K562 (cell line): ENCODE measurements at regions not wholly inside any gene's neighbourhood (a gene's known extent, or its start where the extent isn't known, plus 50 kb on each side); places are given as distances from the start of the nearest gene placed in this dataset.

Experiments
- ATAC-seq: fragments of 200-7000 bp; cut with Tn5 transposase; 3 replicates; pipeline ENCODE4 v1.9.1; 2020; ENCODE audit warnings: moderate library complexity
- BruUV-seq: library from RNA; stranded (reverse); fragments of 400-500 nt; replicated peaks from 2 replicates; lab custom pipeline; 2021; lab: Mats Ljungman, UMichigan
- CTCF ChIA-PET: fragments of 300-600 bp; formaldehyde crosslinking; extraction: SDS; loops from one replicate; lab custom pipeline; 2021; ENCODE audit warnings: low intra/inter-chr PET ratio; lab: Yijun Ruan, JAX
- POLR2A ChIA-PET: fragments of 300-600, 350-650 bp; sonication (Branson Sonifier 250); formaldehyde crosslinking; extraction: SDS; loops from one replicate; lab custom pipeline; 2021; ENCODE audit warnings: antibody characterized with exemption, inconsistent platforms; lab: Yijun Ruan, JAX
- DNase-seq, 4 experiments: peaks; one replicate each; pipeline versions ENCODE4 v3.0.0 to v3.0.0-alpha.2; 2011 to 2018; ENCODE audit warnings: low spot score in 3 of 4, mixed read lengths in 3 of 4; ENCODE audit errors: extremely low read depth in 1 of 4
- FAIRE-seq: peaks from 2 replicates; lab custom pipeline; 2011; peaks lifted over from hg19 to GRCh38; lab: Jason Lieb, UNC
- H2AFZ ChIP-seq: 2 replicates; pipeline ENCODE4 v1.6.0; 2011; ENCODE audit warnings: low read depth, low read length, control low read depth, inconsistent platforms
- H3K27ac ChIP-seq: fragments of 200-600 bp; 3 replicates; pipeline ENCODE4 v1.8.0; 2011; ENCODE audit warnings: low read depth, mild to moderate bottlenecking, control low read depth, inconsistent platforms, low read length, moderate library complexity, mixed read lengths; ENCODE audit errors: extremely low read depth
- H3K27me3 ChIP-seq, 2 experiments: fragments of 300-600 bp in 1 of 2; 2 replicates in 1 of 2; 3 replicates in 1 of 2; pipeline versions ENCODE4 v1.6.0 to v1.8.0; 2011; ENCODE audit warnings: inconsistent platforms in 2 of 2, low read length in 2 of 2, mild to moderate bottlenecking in 1 of 2, mixed read lengths in 1 of 2, moderate library complexity in 1 of 2; ENCODE audit not compliant: control insufficient read depth in 2 of 2, insufficient read depth in 2 of 2
- H3K36me3 ChIP-seq: fragments of 300-600 bp; 3 replicates; pipeline ENCODE4 v1.8.0; 2011; ENCODE audit warnings: mild to moderate bottlenecking, low read length, inconsistent platforms; ENCODE audit not compliant: control insufficient read depth, insufficient read depth
- H3K4me1 ChIP-seq, 2 experiments: fragments of 200-600 bp in 1 of 2; replicated peaks in 1 of 2; 2 replicates in 1 of 2; 3 replicates in 1 of 2; pipeline versions ENCODE4 v1.5.1 to v1.8.0; 2011; ENCODE audit warnings: inconsistent platforms in 2 of 2, low read length in 2 of 2, mild to moderate bottlenecking in 1 of 2, mixed read lengths in 1 of 2, moderate library complexity in 1 of 2; ENCODE audit not compliant: control insufficient read depth in 2 of 2, insufficient read depth in 2 of 2
- H3K4me2 ChIP-seq: 2 replicates; pipeline ENCODE4 v1.6.1; 2011; ENCODE audit warnings: low read length, control low read depth, inconsistent platforms, mixed read lengths; ENCODE audit not compliant: insufficient read depth
- H3K4me3 ChIP-seq: fragments of 200-600 bp; sonication (generic), shearing (Covaris generic); 2 replicates; pipeline ENCODE4 v1.5.1; 2016; ENCODE audit warnings: control low read depth, inconsistent platforms
- H3K79me2 ChIP-seq: fragments of 200-600 bp; 3 replicates; pipeline ENCODE4 v1.8.0; 2011; ENCODE audit warnings: low read length, inconsistent platforms; ENCODE audit not compliant: control insufficient read depth, insufficient read depth
- H3K9ac ChIP-seq, 2 experiments: 2 replicates each; pipeline versions ENCODE4 v1.6.0 to v1.6.1; 2011; ENCODE audit warnings: low read depth in 2 of 2, low read length in 2 of 2, control low read depth in 1 of 2, inconsistent platforms in 1 of 2, mild to moderate bottlenecking in 1 of 2, mixed read lengths in 1 of 2; ENCODE audit not compliant: insufficient read depth in 1 of 2
- H3K9me1 ChIP-seq: one replicate; pipeline ENCODE4 v1.6.0; 2011; ENCODE audit warnings: inconsistent platforms, mild to moderate bottlenecking, low read length, moderate library complexity; ENCODE audit not compliant: control insufficient read depth, insufficient read depth
- H3K9me3 ChIP-seq: replicated peaks from 2 replicates; pipeline ENCODE4 v1.5.1; 2011; ENCODE audit warnings: low read depth, low read length, inconsistent platforms; ENCODE audit not compliant: control insufficient read depth, insufficient read depth
- H4K20me1 ChIP-seq: replicated peaks from 2 replicates; pipeline ENCODE4 v1.6.1; 2011; ENCODE audit warnings: low read length, inconsistent platforms, mixed read lengths; ENCODE audit not compliant: control insufficient read depth, insufficient read depth
- FOXA1 ChIP-seq: fragments of 450-650 bp; IDR thresholded peaks from 2 replicates; pipeline ENCODE4 v1.6.1; 2016; ENCODE audit warnings: mild to moderate bottlenecking, borderline replicate concordance
- GTF2F1 ChIP-seq: IDR thresholded peaks from 2 replicates; pipeline ENCODE4 v1.6.1; 2011; ENCODE audit warnings: low read depth, low read length, improper control_type of control experiment
- PHF21A ChIP-seq: fragments of 450-650 bp; IDR thresholded peaks from 2 replicates; pipeline ENCODE4 v1.6.1; 2017; ENCODE audit warnings: low read depth, borderline replicate concordance
- POLR3G ChIP-seq: IDR thresholded peaks from 2 replicates; pipeline ENCODE4 v1.6.1; 2011; ENCODE audit not compliant: insufficient read length, insufficient replicate concordance; ENCODE audit errors: extremely low read depth
- TAF1 ChIP-seq: IDR thresholded peaks from 2 replicates; pipeline ENCODE4 v1.6.1; 2011; ENCODE audit warnings: mild to moderate bottlenecking, low read length, moderate library complexity; ENCODE audit not compliant: insufficient read depth, control insufficient read depth, severe bottlenecking; ENCODE audit errors: extremely low read depth
- ZBTB17 ChIP-seq: fragments of 450-650 bp; formaldehyde crosslinking; IDR thresholded peaks from 2 replicates; pipeline ENCODE4 v1.4.0; 2020; ENCODE audit warnings: mild to moderate bottlenecking
- ZNF316 ChIP-seq: fragments of 450-650 bp; IDR thresholded peaks from 2 replicates; pipeline ENCODE4 v1.6.1; 2016
- ZNF445 ChIP-seq: fragments of 250-450 bp; sonication (Bioruptor Pico); IDR thresholded peaks from 2 replicates; pipeline ENCODE4 v1.4.0; 2020; ENCODE audit warnings: low read depth, mild to moderate bottlenecking, moderate library complexity
- WGBS: fragments of 100-300 bp; shearing (Covaris generic); methylation state at CpG from one replicate; pipeline ENCODE4 v1.1.6; 2016; ENCODE audit warnings: low coverage, mixed read lengths; ENCODE audit not compliant: insufficient coverage; ENCODE audit errors: missing lambda C conversion rate; 5-methylcytosine and 5-hydroxymethylcytosine counted together
- in situ Hi-C: fragments of 300-500 bp; cut with MboI; formaldehyde crosslinking; loops from 4 replicates; pipeline ENCODE4 v1.15.0; 2018; ENCODE audit warnings: inconsistent platforms, mixed read lengths
- intact Hi-C: fragments of 100-400 bp; cut with micrococcal nuclease; formaldehyde crosslinking; loops from 2 replicates; pipeline ENCODE4 v1.14.2; 2022
- TF ChIP-seq, protein P1 (sequence below), 2 experiments: fragments of 450-650 bp; conservative IDR thresholded peaks; 2 replicates each; pipeline ENCODE4 v1.6.1; 2017; ENCODE audit warnings: mild to moderate bottlenecking in 2 of 2, moderate library complexity in 2 of 2

DNA sequence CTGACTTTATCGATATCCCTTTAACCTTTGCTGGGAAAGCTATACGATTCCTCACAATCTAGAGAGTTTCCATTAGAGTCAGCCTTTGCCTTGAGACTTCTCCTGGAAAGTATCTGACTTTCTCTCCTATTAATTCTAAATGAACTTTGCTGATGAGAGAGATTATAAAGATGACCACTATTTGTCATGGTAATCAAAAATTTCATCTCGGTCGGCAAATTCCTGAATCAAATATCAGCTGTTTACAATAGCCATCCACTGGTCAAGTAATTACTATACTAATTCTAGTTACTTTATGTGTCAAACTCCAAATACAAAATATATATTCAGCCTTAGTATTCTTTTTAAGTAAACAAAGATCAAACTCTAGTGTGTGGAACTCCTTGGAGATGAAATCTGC, 164.4 kb upstream of the ITGA1 start:
- no peaks in the 10 kb centered on the region for H4K20me1 ChIP-seq
- ChIA-PET CTCF (no interaction called here), POLR2A (no interaction called here)
- no peaks in the 10 kb centered on the region for H3K4me1 ChIP-seq
- no TSS peak for BruUV-seq
- TF ChIP-seq PHF21A = no peak
- no peak for TF ChIP-seq ZBTB17
- no peaks in the 10 kb centered on the region for H3K79me2 ChIP-seq
- DNase-seq (no peak), ATAC-seq (no peak), FAIRE-seq (no peak)
- H3K9me3 ChIP-seq = no peaks in the 10 kb centered on the region
- H3K9me1 ChIP-seq = no peaks in the 10 kb centered on the region
- in situ Hi-C loops (no loop called here), intact Hi-C loops (no loop called here)
- H2AFZ ChIP-seq = no peak overlapping the region
- H3K27ac ChIP-seq = no peak overlapping the region
- no peaks in the 10 kb centered on the region for H3K27me3 ChIP-seq
- no peak overlapping the region for H3K4me2 ChIP-seq
- 2% methylated on average over 4 of the region's 4 CpGs for WGBS
- no peak overlapping the region for H3K4me3 ChIP-seq
- H3K36me3 ChIP-seq = no peaks in the 10 kb centered on the region
- no peak overlapping the region for H3K9ac ChIP-seq

- intact Hi-C loops = no loop called here
- Histone ChIP-seq H3K79me2 (no peaks in the 10 kb centered on the region), H3K9ac (no peak overlapping the region), H3K27ac (no peak overlapping the region), H3K4me3 (no peak overlapping the region), H3K27me3 (no peaks in the 10 kb centered on the region), H4K20me1 (no peaks in the 10 kb centered on the region), H3K9me3 (no peaks in the 10 kb centered on the region), H3K4me1 (no peaks in the 10 kb centered on the region), H3K4me2 (no peak overlapping the region), H3K9me1 (no peaks in the 10 kb centered on the region), H3K36me3 (no peaks in the 10 kb centered on the region), H2AFZ (no peak overlapping the region)
- DNase-seq (no peak), ATAC-seq (no peak), FAIRE-seq (no peak)
- no TSS peak for BruUV-seq
- ChIA-PET CTCF (no interaction called here), POLR2A (no interaction called here)
- 0% methylated on average over 3 of the region's 3 CpGs for WGBS
- TF ChIP-seq GTF2F1 (no peak), ZNF445 (no peak), FOXA1 (no peak), TAF1 (no peak), ZNF316 (no peak), POLR3G (no peak)
- TF ChIP-seq, protein P1, sequence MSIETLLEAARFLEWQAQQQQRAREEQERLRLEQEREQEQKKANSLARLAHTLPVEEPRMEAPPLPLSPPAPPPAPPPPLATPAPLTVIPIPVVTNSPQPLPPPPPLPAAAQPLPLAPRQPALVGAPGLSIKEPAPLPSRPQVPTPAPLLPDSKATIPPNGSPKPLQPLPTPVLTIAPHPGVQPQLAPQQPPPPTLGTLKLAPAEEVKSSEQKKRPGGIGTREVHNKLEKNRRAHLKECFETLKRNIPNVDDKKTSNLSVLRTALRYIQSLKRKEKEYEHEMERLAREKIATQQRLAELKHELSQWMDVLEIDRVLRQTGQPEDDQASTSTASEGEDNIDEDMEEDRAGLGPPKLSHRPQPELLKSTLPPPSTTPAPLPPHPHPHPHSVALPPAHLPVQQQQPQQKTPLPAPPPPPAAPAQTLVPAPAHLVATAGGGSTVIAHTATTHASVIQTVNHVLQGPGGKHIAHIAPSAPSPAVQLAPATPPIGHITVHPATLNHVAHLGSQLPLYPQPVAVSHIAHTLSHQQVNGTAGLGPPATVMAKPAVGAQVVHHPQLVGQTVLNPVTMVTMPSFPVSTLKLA (conservative IDR thresholded peaks at IDR 0.05) = no peak
- in situ Hi-C loops = no loop called here
Observed at GRCh38 chr5:52624291-52624690, 163.4 kb upstream of the ITGA1 start.
